ENCODE measurements at regions not wholly inside any gene's neighbourhood (a gene's known extent, or its start where the extent isn't known, plus 50 kb on each side); places are given as distances from the start of the nearest gene placed in this dataset.

GRCh38 chr4:184879271-184879670, 53.5 kb upstream of the ACSL1 start:
- DNase-seq: no peak

GRCh38 chr4:184882276-184882675, 56.5 kb upstream of the ACSL1 start:
- no peak for DNase-seq

GRCh38 chr4:184883024-184883423, 57.3 kb upstream of the ACSL1 start:
- DNase-seq: no peak

- no peak for DNase-seq
Measured at GRCh38 chr4:184884883-184885282, 59.1 kb upstream of the ACSL1 start.

- DNase-seq: no peak
Measured at GRCh38 chr4:184885602-184886001, 59.8 kb upstream of the ACSL1 start.

- no peak for DNase-seq
Measured at GRCh38 chr4:184887333-184887732, 61.6 kb upstream of the ACSL1 start.

GRCh38 chr4:184887947-184888346, 62.2 kb upstream of the ACSL1 start:
- DNase-seq: no peak

GRCh38 chr4:184889666-184890335, 64.0 kb upstream of the ACSL1 start:
- DNase-seq: no peak

GRCh38 chr4:184890499-184890898, 64.7 kb upstream of the ACSL1 start:
- no peak for DNase-seq

GRCh38 chr4:184891816-184892397, 66.1 kb upstream of the ACSL1 start:
- DNase-seq: no peak

- DNase-seq: no peak
Measured at GRCh38 chr4:184892999-184893398, 67.2 kb upstream of the ACSL1 start.

GRCh38 chr4:184893801-184894571, 68.2 kb upstream of the ACSL1 start:
- no peak for DNase-seq

GRCh38 chr4:184895012-184895695, 69.4 kb upstream of the ACSL1 start:
- no peak for DNase-seq

- DNase-seq: no peak
Measured at GRCh38 chr4:184896868-184897715, 71.3 kb upstream of the ACSL1 start.

- DNase-seq: no peak
Measured at GRCh38 chr4:184897895-184898294, 72.1 kb upstream of the ACSL1 start.

GRCh38 chr4:184898793-184899192, 73.0 kb upstream of the ACSL1 start:
- DNase-seq: no peak

- DNase-seq: no peak
Measured at GRCh38 chr4:184899261-184900134, 73.7 kb upstream of the ACSL1 start.

GRCh38 chr4:184900184-184900583, 74.4 kb upstream of the ACSL1 start:
- no peak for DNase-seq

- DNase-seq: no peak
Measured at GRCh38 chr4:184902550-184902949, 76.8 kb upstream of the ACSL1 start.

GRCh38 chr4:184906480-184907097, 80.8 kb upstream of the ACSL1 start:
- no peak for DNase-seq

GRCh38 chr4:184907216-184907615, 81.4 kb upstream of the ACSL1 start:
- no peak for DNase-seq

Measured in NCI-H524 treated with DMSO at 0.1 percent for 48 hours (cell line).